Hepatocyte (in vitro differentiated cells): ENCODE measurements at regions not wholly inside any gene's neighbourhood (a gene's known extent, or its start where the extent isn't known, plus 50 kb on each side); places are given as distances from the start of the nearest gene placed in this dataset.

Experiments
- DNase-seq: peaks from one replicate; pipeline ENCODE4 v3.0.0-alpha.2; 2016; ENCODE audit warnings: low spot score
- H2AFZ ChIP-seq: fragments of 200-600 bp; sonication (generic); 2 replicates; pipeline ENCODE4 v1.6.0; 2016; ENCODE audit warnings: antibody characterized with exemption, mild to moderate bottlenecking
- H3K27ac ChIP-seq: fragments of 200-600 bp; sonication (generic); 2 replicates; pipeline ENCODE4 v1.5.1; 2016; ENCODE audit warnings: mild to moderate bottlenecking
- H3K27me3 ChIP-seq: fragments of 200-600 bp; sonication (generic); 2 replicates; pipeline ENCODE4 v1.6.1; 2016
- H3K36me3 ChIP-seq: fragments of 200-600 bp; sonication (generic); replicated peaks from 2 replicates; pipeline ENCODE4 v1.5.1; 2016; ENCODE audit warnings: low read depth; ENCODE audit not compliant: insufficient read depth
- H3K4me1 ChIP-seq: fragments of 200-600 bp; sonication (generic); 2 replicates; pipeline ENCODE4 v1.5.1; 2016; ENCODE audit warnings: mild to moderate bottlenecking, moderate library complexity; ENCODE audit not compliant: insufficient read depth
- H3K4me2 ChIP-seq: fragments of 200-600 bp; sonication (generic); 2 replicates; pipeline ENCODE4 v1.6.0; 2016
- H3K4me3 ChIP-seq: fragments of 200-600 bp; sonication (generic); 2 replicates; pipeline ENCODE4 v1.5.1; 2016; ENCODE audit warnings: mild to moderate bottlenecking
- H3K79me2 ChIP-seq: fragments of 200-600 bp; sonication (generic); 2 replicates; pipeline ENCODE4 v1.6.0; 2017; ENCODE audit warnings: mild to moderate bottlenecking
- H3K9me2 ChIP-seq: fragments of 200-600 bp; sonication (generic); replicated peaks from 2 replicates; pipeline ENCODE4 v1.6.0; 2017; ENCODE audit warnings: mild to moderate bottlenecking; ENCODE audit not compliant: insufficient read depth
- H3K9me3 ChIP-seq: fragments of 200-600 bp; sonication (generic); 2 replicates; pipeline ENCODE4 v1.5.1; 2016; ENCODE audit warnings: low read depth, mild to moderate bottlenecking
- H4K20me1 ChIP-seq: fragments of 200-600 bp; sonication (generic); 2 replicates; pipeline ENCODE4 v1.6.0; 2016; ENCODE audit warnings: mild to moderate bottlenecking; ENCODE audit not compliant: insufficient read depth, poor library complexity, severe bottlenecking
- CTCF ChIP-seq: fragments of 200-600 bp; sonication (generic); IDR thresholded peaks from 2 replicates; pipeline ENCODE4 v1.5.1; 2016; ENCODE audit warnings: antibody characterized with exemption, mild to moderate bottlenecking; ENCODE audit not compliant: poor library complexity
- EZH2 ChIP-seq: fragments of 200-600 bp; sonication (generic); IDR thresholded peaks from 2 replicates; pipeline ENCODE4 v1.6.1; 2016; ENCODE audit warnings: antibody characterized with exemption, mild to moderate bottlenecking, borderline replicate concordance
- EZH2phosphoT487 ChIP-seq: fragments of 200-600 bp; sonication (generic); IDR thresholded peaks from one replicate; pipeline ENCODE4 v1.6.1; 2018; ENCODE audit warnings: antibody characterized with exemption, mild to moderate bottlenecking, low read depth, moderate library complexity; ENCODE audit not compliant: unreplicated experiment, severe bottlenecking
- WGBS: methylation state at CpG from one replicate; pipeline ENCODE4 v1.1.6; 2016; ENCODE audit warnings: low lambda C conversion rate; ENCODE audit errors: missing lambda C conversion rate; 5-methylcytosine and 5-hydroxymethylcytosine counted together

GRCh38 chr2:160974803-160975202, 185.4 kb upstream of the TANK start:
- Histone ChIP-seq H3K4me2 (no peak overlapping the region), H3K4me1 (no peaks in the 10 kb centered on the region), H3K9me2 (no peaks in the 10 kb centered on the region), H3K9me3 (no peaks in the 10 kb centered on the region), H2AFZ (no peak overlapping the region), H4K20me1 (no peaks in the 10 kb centered on the region), H3K27ac (no peak overlapping the region), H3K79me2 (no peaks in the 10 kb centered on the region), H3K36me3 (no peaks in the 10 kb centered on the region), H3K27me3 (no peaks in the 10 kb centered on the region), H3K4me3 (no peak overlapping the region)
- DNase-seq: no peak
- no peak for TF ChIP-seq CTCF
- TF ChIP-seq EZH2phosphoT487: no peak
- TF ChIP-seq EZH2: no peak
- WGBS: 69% methylated on average over 4 of the region's 4 CpGs

DNA sequence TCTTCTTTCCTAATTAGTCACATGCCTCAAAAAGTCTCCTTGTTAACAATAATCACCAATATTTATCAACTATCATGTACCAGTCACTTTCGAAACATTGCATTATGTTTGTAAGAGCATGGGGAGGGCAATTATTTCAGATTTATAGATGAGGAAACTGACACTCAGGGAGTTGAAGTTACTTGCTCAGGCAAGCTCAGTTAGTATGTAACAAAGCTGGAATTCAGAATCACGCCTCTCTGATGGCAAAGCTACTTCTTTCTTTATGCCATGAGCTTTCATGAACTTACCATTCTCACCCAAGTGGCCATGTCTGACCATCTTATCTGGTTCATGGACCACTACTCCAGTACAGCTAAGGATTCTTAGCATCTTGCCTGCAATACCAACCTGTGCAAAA, 183.4 kb upstream of the TANK start:
- Histone ChIP-seq H3K4me1 (no peaks in the 10 kb centered on the region), H3K9me3 (no peaks in the 10 kb centered on the region), H3K4me3 (no peak overlapping the region), H2AFZ (no peak overlapping the region), H3K9me2 (no peaks in the 10 kb centered on the region), H3K27me3 (no peaks in the 10 kb centered on the region), H3K4me2 (no peak overlapping the region), H3K79me2 (no peaks in the 10 kb centered on the region), H4K20me1 (no peaks in the 10 kb centered on the region), H3K36me3 (no peaks in the 10 kb centered on the region), H3K27ac (no peak overlapping the region)
- no peak for TF ChIP-seq EZH2phosphoT487
- no peak for TF ChIP-seq EZH2
- no peak for TF ChIP-seq CTCF
- 95% methylated on average over 2 of the region's 2 CpGs for WGBS
- no peak for DNase-seq

- Histone ChIP-seq H2AFZ (no peak overlapping the region), H3K4me1 (no peaks in the 10 kb centered on the region), H4K20me1 (no peaks in the 10 kb centered on the region), H3K27me3 (no peaks in the 10 kb centered on the region), H3K79me2 (no peaks in the 10 kb centered on the region), H3K4me3 (no peak overlapping the region), H3K9me2 (no peaks in the 10 kb centered on the region), H3K9me3 (no peaks in the 10 kb centered on the region), H3K36me3 (no peaks in the 10 kb centered on the region), H3K27ac (no peak overlapping the region), H3K4me2 (no peak overlapping the region)
- TF ChIP-seq EZH2phosphoT487 (no peak), CTCF (no peak), EZH2 (no peak)
- WGBS: 38% methylated on average over 2 of the region's 2 CpGs
- no peak for DNase-seq
Measured at GRCh38 chr2:160977376-160977775, 182.9 kb upstream of the TANK start.

- Histone ChIP-seq H3K4me3 (no peak overlapping the region), H3K27ac (no peak overlapping the region), H3K36me3 (no peaks in the 10 kb centered on the region), H3K27me3 (no peaks in the 10 kb centered on the region), H3K4me2 (no peak overlapping the region), H2AFZ (no peak overlapping the region), H3K9me3 (no peaks in the 10 kb centered on the region), H3K79me2 (no peaks in the 10 kb centered on the region), H3K4me1 (no peaks in the 10 kb centered on the region), H3K9me2 (no peaks in the 10 kb centered on the region), H4K20me1 (no peaks in the 10 kb centered on the region)
- no peak for DNase-seq
- 96% methylated on average over 2 of the region's 2 CpGs for WGBS
- no peak for TF ChIP-seq CTCF
- TF ChIP-seq EZH2: no peak
- TF ChIP-seq EZH2phosphoT487: no peak
Measured at GRCh38 chr2:160977854-160978253, 182.4 kb upstream of the TANK start.
